Ovary (tissue), 3 donors: ENCODE measurements at regions not wholly inside any gene's neighbourhood (a gene's known extent, or its start where the extent isn't known, plus 50 kb on each side); places are given as distances from the start of the nearest gene placed in this dataset.

ENCODE experiments used
- CTCF ChIP-seq, 3 donors: fragments of 450-650 bp in 2 of 3; fragments of 200-600 bp in 1 of 3; IDR thresholded peaks; one replicate each; pipeline versions ENCODE4 v1.5.1 to v1.8.0; 2016 to 2022; ENCODE audit warnings: antibody characterized with exemption in 3 of 3, mild to moderate bottlenecking in 1 of 3
- EP300 ChIP-seq: sonication (generic); formaldehyde crosslinking; IDR thresholded peaks from one replicate; pipeline ENCODE4 v1.6.1; 2017; ENCODE audit warnings: antibody characterized with exemption
- POLR2A ChIP-seq: fragments of 450-650 bp; IDR thresholded peaks from one replicate; pipeline ENCODE4 v1.6.1; 2017; ENCODE audit warnings: antibody characterized with exemption, mild to moderate bottlenecking, moderate library complexity
- donor health status: DM: no; HTN: no; CAD: no.

- TF ChIP-seq CTCF (IDR thresholded peaks at IDR 0.05) (no peak), POLR2A (no peak), EP300 (no peak)
These were observed 115.2 kb downstream of the CDC42EP3 start for GRCh38 chr2:37556256-37556655.
